A549 (cell line): ENCODE measurements at regions not wholly inside any gene's neighbourhood (a gene's known extent, or its start where the extent isn't known, plus 50 kb on each side); places are given as distances from the start of the nearest gene placed in this dataset.
A peak's percentile ranks its signal among the peaks of the same experiment; 100 is the strongest.

Experiments
- ATAC-seq, 2 experiments: fragments of 200-7000 bp in 1 of 2; fragments of >200 bp in 1 of 2; cut with Nextera tagmentation in 1 of 2; cut with Tn5 transposase in 1 of 2; 3 replicates each; pipeline versions ENCODE4 v1.8.0 to v1.9.1; 2018 to 2020; ENCODE audit warnings: mild to moderate bottlenecking in 1 of 2, moderate library complexity in 1 of 2
- CTCF ChIA-PET: fragments of 300-600 bp; sonication (Branson Sonifier 250); formaldehyde crosslinking; extraction: SDS; loops from one replicate; lab custom pipeline; 2021; ENCODE audit warnings: antibody characterized with exemption, inconsistent platforms; lab: Yijun Ruan, JAX
- POLR2A ChIA-PET: fragments of 350-600 bp; formaldehyde crosslinking; extraction: SDS; loops from one replicate; lab custom pipeline; 2021; ENCODE audit warnings: antibody characterized with exemption, inconsistent platforms; lab: Yijun Ruan, JAX
- DNase-seq, 2 experiments: peaks; one replicate each; pipeline versions ENCODE4 v3.0.0 to v3.0.0-alpha.2; 2011 to 2016; ENCODE audit warnings: low read depth in 1 of 2, low spot score in 1 of 2
- FAIRE-seq: peaks from 2 replicates; lab custom pipeline; 2011; peaks lifted over from hg19 to GRCh38; lab: Jason Lieb, UNC
- H3K27ac ChIP-seq, 2 experiments: fragments of >200 bp; sonication (Bioruptor Twin); formaldehyde crosslinking; 3 replicates each; pipeline ENCODE4 v1.5.1; 2016 to 2017
- H3K4me1 ChIP-seq: fragments of >200 bp; sonication (Bioruptor Twin); formaldehyde crosslinking; 3 replicates; pipeline ENCODE4 v1.6.1; 2016
- H3K4me2 ChIP-seq: fragments of >200 bp; sonication (Bioruptor Twin); formaldehyde crosslinking; 3 replicates; pipeline ENCODE4 v1.6.1; 2016
- H3K4me3 ChIP-seq: fragments of >200 bp; sonication (Bioruptor Twin); formaldehyde crosslinking; 3 replicates; pipeline ENCODE4 v1.5.1; 2016
- H3K9me3 ChIP-seq: fragments of >200 bp; sonication (Bioruptor Twin); formaldehyde crosslinking; 3 replicates; pipeline ENCODE4 v1.6.1; 2016
- CBX2 ChIP-seq: fragments of 200-600 bp; sonication (generic); IDR thresholded peaks from 2 replicates; pipeline ENCODE4 v1.6.1; 2016; ENCODE audit warnings: low read depth, mild to moderate bottlenecking, borderline replicate concordance
- CBX8 ChIP-seq: fragments of 200-600 bp; sonication (generic); IDR thresholded peaks from 2 replicates; pipeline ENCODE4 v1.6.1; 2016
- CEBPB ChIP-seq, 2 experiments: fragments of >200 bp in 1 of 2; sonication (Bioruptor Twin) in 1 of 2; formaldehyde crosslinking in 1 of 2; IDR thresholded peaks; 2 replicates each; pipeline ENCODE4 v1.6.1; 2012 to 2016
- EHMT2 ChIP-seq: fragments of 200-600 bp; sonication (generic); IDR thresholded peaks from 2 replicates; pipeline ENCODE4 v1.6.1; 2016; ENCODE audit warnings: antibody characterized with exemption, low read depth, mild to moderate bottlenecking, moderate library complexity
- EP300 ChIP-seq, 2 experiments: fragments of >200 bp; sonication (Bioruptor Twin); formaldehyde crosslinking; IDR thresholded peaks; 2 replicates in 1 of 2; 3 replicates in 1 of 2; pipeline ENCODE4 v1.6.1; 2016 to 2017
- ESRRA ChIP-seq: fragments of 150-350 bp; IDR thresholded peaks from 2 replicates; pipeline ENCODE4 v1.6.1; 2014; ENCODE audit warnings: mild to moderate bottlenecking, low read length, borderline replicate concordance
- FOSB ChIP-seq: fragments of 250-450 bp; sonication (Bioruptor Pico); IDR thresholded peaks from 2 replicates; pipeline ENCODE4 v1.5.0; 2020; ENCODE audit warnings: mild to moderate bottlenecking, moderate library complexity
- FOSL2 ChIP-seq, 2 experiments: fragments of 450-650 bp in 1 of 2; fragments of >200 bp in 1 of 2; sonication (Bioruptor Twin) in 1 of 2; formaldehyde crosslinking; IDR thresholded peaks; 2 replicates each; pipeline versions ENCODE4 v1.5.0 to v1.6.1; 2016 to 2020; ENCODE audit warnings: mild to moderate bottlenecking in 1 of 2, moderate library complexity in 1 of 2
- FOXS1 ChIP-seq: fragments of 250-450 bp; sonication (Bioruptor Pico); IDR thresholded peaks from 2 replicates; pipeline ENCODE4 v1.5.0; 2020; ENCODE audit warnings: mild to moderate bottlenecking, moderate library complexity
- HOXB13 ChIP-seq: fragments of 250-450 bp; sonication (Bioruptor Pico); IDR thresholded peaks from 2 replicates; pipeline ENCODE4 v1.5.0; 2020; ENCODE audit warnings: low read depth, mild to moderate bottlenecking, moderate library complexity
- KDM1A ChIP-seq: fragments of 200-600 bp; sonication (generic); IDR thresholded peaks from 2 replicates; pipeline ENCODE4 v1.6.1; 2016; ENCODE audit warnings: low read depth, mild to moderate bottlenecking
- KDM5A ChIP-seq: fragments of 200-600 bp; sonication (generic); IDR thresholded peaks from 2 replicates; pipeline ENCODE4 v1.6.1; 2016; ENCODE audit warnings: antibody characterized with exemption, mild to moderate bottlenecking
- MAFK ChIP-seq: fragments of 450-650 bp; IDR thresholded peaks from 2 replicates; pipeline ENCODE4 v1.6.1; 2014; ENCODE audit not compliant: partially characterized antibody
- NR3C1 ChIP-seq: fragments of >200 bp; sonication (Bioruptor Twin); formaldehyde crosslinking; IDR thresholded peaks from 3 replicates; pipeline ENCODE4 v1.6.1; 2017
- POLR2A ChIP-seq: IDR thresholded peaks from 2 replicates; pipeline ENCODE4 v1.6.1; 2012; ENCODE audit warnings: mild to moderate bottlenecking, low read length
- RARB ChIP-seq: fragments of 250-450 bp; sonication (Bioruptor Pico); IDR thresholded peaks from 2 replicates; pipeline ENCODE4 v1.8.0; 2021; ENCODE audit warnings: mild to moderate bottlenecking, moderate library complexity
- RFX5 ChIP-seq: fragments of 450-650 bp; IDR thresholded peaks from 2 replicates; pipeline ENCODE4 v1.7.1; 2014; ENCODE audit warnings: antibody characterized with exemption, mild to moderate bottlenecking, moderate library complexity
- SMC3 ChIP-seq: fragments of >200 bp; sonication (Bioruptor Twin); formaldehyde crosslinking; IDR thresholded peaks from 3 replicates; pipeline ENCODE4 v1.6.1; 2018; ENCODE audit warnings: inconsistent platforms
- TFCP2L1 ChIP-seq: fragments of 250-450 bp; sonication (Bioruptor Pico); IDR thresholded peaks from 2 replicates; pipeline ENCODE4 v1.5.0; 2021; ENCODE audit warnings: mild to moderate bottlenecking
- ZC3H11A ChIP-seq: fragments of 450-650 bp; IDR thresholded peaks from 2 replicates; pipeline ENCODE4 v1.6.1; 2014; ENCODE audit warnings: antibody characterized with exemption, mild to moderate bottlenecking
- ZFP36 ChIP-seq: fragments of 450-650 bp; IDR thresholded peaks from 2 replicates; pipeline ENCODE4 v1.6.1; 2014; ENCODE audit warnings: borderline replicate concordance; ENCODE audit not compliant: partially characterized antibody
- ZSCAN20 ChIP-seq: fragments of 250-450 bp; sonication (Bioruptor Pico); IDR thresholded peaks from 2 replicates; pipeline ENCODE4 v1.8.0; 2022; ENCODE audit warnings: mild to moderate bottlenecking, moderate library complexity
- WGBS: methylation state at CpG from one replicate; pipeline ENCODE4 v1.1.6; 2017; ENCODE audit errors: missing lambda C conversion rate; 5-methylcytosine and 5-hydroxymethylcytosine counted together
- TF ChIP-seq, protein P1 (sequence below): IDR thresholded peaks from 2 replicates; pipeline ENCODE4 v1.6.1; 2012; ENCODE audit warnings: low read depth, borderline replicate concordance
- TF ChIP-seq, protein P2 (sequence below): fragments of >200 bp; sonication (Bioruptor Twin); formaldehyde crosslinking; IDR thresholded peaks from 3 replicates; pipeline ENCODE4 v1.6.1; 2016
- TF ChIP-seq, protein P3 (sequence below): IDR thresholded peaks from 2 replicates; pipeline ENCODE4 v1.6.1; 2012
- TF ChIP-seq, protein P4 (sequence below): fragments of >200 bp; sonication (Bioruptor Twin); formaldehyde crosslinking; IDR thresholded peaks from 3 replicates; pipeline ENCODE4 v1.5.1; 2016

DNA sequence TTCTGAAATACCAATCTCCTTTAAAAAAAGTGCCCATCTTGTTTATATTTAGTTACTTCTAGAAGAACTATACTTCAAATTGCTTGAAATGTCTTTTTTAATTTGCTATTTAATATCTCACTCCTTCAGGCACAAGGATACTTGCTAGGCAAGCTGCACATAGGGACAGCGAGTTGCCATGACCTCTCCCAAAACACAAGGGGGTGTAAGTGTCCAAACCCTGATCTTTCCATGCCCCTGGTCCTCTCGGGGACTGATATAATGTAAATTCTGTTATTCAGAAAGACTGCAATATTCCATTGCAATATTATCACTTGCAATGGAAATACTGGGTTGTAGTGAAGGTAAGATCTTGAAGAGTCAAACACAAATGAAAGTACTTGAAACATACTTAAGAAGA is 480.4 kb downstream of the CETN3 start:
- Histone ChIP-seq H3K4me2 (no peak overlapping the region), H3K4me3 (no peak overlapping the region), H3K4me1 (no peaks in the 10 kb centered on the region), H3K9me3 (no peaks in the 10 kb centered on the region)
- FAIRE-seq = no peak
- POLR2A ChIA-PET = no interaction called here
- TF ChIP-seq SMC3 = no peak
- TF ChIP-seq POLR2A = no peak
- TF ChIP-seq EP300 (IDR thresholded peaks at IDR 0.05) = no peak
- TF ChIP-seq RARB (CRISPR knock-in tag) = no peak
- TF ChIP-seq RFX5 = no peak
- TF ChIP-seq TFCP2L1 (CRISPR knock-in tag) = no peak
- TF ChIP-seq ESRRA = no peak
- no peak for TF ChIP-seq CBX8
- TF ChIP-seq FOSB = no peak
- no peak for TF ChIP-seq FOSL2 (IDR thresholded peaks at IDR 0.05)
- TF ChIP-seq FOSL2 (CRISPR knock-in tag; IDR thresholded peaks at IDR 0.05) = no peak
- TF ChIP-seq, protein P1, sequence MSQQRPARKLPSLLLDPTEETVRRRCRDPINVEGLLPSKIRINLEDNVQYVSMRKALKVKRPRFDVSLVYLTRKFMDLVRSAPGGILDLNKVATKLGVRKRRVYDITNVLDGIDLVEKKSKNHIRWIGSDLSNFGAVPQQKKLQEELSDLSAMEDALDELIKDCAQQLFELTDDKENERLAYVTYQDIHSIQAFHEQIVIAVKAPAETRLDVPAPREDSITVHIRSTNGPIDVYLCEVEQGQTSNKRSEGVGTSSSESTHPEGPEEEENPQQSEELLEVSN = no peak
- no peak for TF ChIP-seq KDM5A
- TF ChIP-seq, protein P2, sequence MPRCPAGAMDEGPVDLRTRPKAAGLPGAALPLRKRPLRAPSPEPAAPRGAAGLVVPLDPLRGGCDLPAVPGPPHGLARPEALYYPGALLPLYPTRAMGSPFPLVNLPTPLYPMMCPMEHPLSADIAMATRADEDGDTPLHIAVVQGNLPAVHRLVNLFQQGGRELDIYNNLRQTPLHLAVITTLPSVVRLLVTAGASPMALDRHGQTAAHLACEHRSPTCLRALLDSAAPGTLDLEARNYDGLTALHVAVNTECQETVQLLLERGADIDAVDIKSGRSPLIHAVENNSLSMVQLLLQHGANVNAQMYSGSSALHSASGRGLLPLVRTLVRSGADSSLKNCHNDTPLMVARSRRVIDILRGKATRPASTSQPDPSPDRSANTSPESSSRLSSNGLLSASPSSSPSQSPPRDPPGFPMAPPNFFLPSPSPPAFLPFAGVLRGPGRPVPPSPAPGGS = no peak
- TF ChIP-seq HOXB13 (CRISPR knock-in tag) = no peak
- TF ChIP-seq NR3C1 = no peak
- TF ChIP-seq CBX2 = no peak
- TF ChIP-seq FOXS1 (CRISPR knock-in tag) = no peak
- no peak for TF ChIP-seq ZC3H11A
- TF ChIP-seq, protein P3, sequence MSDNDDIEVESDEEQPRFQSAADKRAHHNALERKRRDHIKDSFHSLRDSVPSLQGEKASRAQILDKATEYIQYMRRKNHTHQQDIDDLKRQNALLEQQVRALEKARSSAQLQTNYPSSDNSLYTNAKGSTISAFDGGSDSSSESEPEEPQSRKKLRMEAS = no peak
- TF ChIP-seq ZSCAN20 = no peak
- TF ChIP-seq, all 56 proteins: peak for 0
- ATAC-seq (no peak), DNase-seq (no peak)
- WGBS = 5% methylated on average over 2 of the region's 2 CpGs
- H3K27ac ChIP-seq = no peak overlapping the region
- CTCF ChIA-PET = no interaction called here

DNA sequence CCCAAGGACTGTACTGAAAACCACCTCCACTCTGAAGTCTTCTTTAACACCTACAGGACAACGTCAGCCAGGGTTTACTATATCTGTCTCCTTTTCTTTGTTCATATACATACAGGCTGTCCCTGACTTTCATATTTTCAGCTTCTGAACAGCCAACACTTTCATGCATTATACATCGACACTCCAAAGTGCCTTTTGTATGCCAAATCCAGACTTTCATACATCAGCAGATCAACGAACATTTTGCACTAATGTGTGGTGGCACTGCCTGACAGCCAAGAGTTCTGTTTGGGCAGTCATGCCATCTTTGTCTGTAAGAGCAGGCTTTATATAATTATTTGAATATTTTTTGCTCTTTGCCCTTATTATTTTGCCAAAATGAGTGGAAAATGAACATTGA is 487.4 kb downstream of the CETN3 start:
- Histone ChIP-seq H3K4me2 (no peak overlapping the region), H3K4me3 (no peak overlapping the region), H3K4me1 (no peaks in the 10 kb centered on the region), H3K27ac (no peak overlapping the region), H3K9me3 (no peaks in the 10 kb centered on the region)
- DNase-seq (no peak), FAIRE-seq (no peak), ATAC-seq (no peak)
- WGBS = 1% methylated on average over 3 of the region's 3 CpGs
- TF ChIP-seq, protein P3 = no peak
- ChIA-PET CTCF (no interaction called here), POLR2A (no interaction called here)

DNA sequence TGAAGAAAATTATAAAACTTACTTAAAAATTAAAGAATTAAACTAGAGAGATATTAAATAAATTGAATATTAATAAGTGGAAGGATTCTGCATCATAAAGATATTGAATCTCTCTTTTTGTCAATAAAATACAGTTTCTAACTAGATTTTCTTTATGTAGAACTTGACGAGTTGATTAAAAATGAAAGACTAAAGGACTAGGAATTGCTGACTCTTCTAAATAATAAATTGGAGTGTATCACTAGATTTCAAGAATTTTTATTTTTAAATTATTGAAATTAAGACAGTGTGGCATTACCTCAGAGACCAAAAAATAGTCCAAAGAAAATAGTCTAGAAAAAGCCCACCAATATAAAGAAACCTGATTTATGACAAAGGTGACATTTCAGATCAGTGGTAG is 492.4 kb downstream of the CETN3 start:
- ATAC-seq (no peak), FAIRE-seq (no peak)
- POLR2A ChIA-PET = no interaction called here
- WGBS = 22% methylated on average over 1 of the region's 1 CpG
- H3K27ac ChIP-seq = no peak overlapping the region
- CTCF ChIA-PET = no interaction called here
- peak; percentile 45 for TF ChIP-seq MAFK
- no peak for TF ChIP-seq ZFP36
- TF ChIP-seq, all 56 proteins: peak for 1
- H3K4me3 ChIP-seq = no peak overlapping the region
- no peaks in the 10 kb centered on the region for H3K4me1 ChIP-seq
- no peak overlapping the region for H3K4me2 ChIP-seq
- H3K9me3 ChIP-seq = no peaks in the 10 kb centered on the region
- no peak for DNase-seq

DNA sequence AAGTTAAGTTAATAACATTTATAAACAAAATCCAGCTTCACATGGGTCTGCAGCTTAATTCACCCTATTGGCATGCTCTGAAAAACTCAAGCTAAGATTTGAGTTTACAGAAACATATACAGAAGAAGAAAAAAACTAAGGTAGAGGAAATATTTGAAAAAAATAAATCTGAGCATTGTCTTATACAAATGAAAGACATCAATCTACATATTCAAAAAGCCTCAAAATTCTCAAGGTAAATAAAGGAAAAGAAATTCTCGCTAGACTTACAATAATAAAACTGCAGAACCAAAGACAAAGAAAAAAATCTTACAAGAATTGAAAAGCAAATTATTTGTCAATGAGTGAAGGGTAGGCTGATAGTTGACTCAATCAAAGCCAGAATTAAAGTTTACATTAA is 493.4 kb downstream of the CETN3 start:
- H3K9me3 ChIP-seq = no peaks in the 10 kb centered on the region
- no peaks in the 10 kb centered on the region for H3K4me1 ChIP-seq
- ChIA-PET CTCF (no interaction called here), POLR2A (no interaction called here)
- H3K4me3 ChIP-seq = no peak overlapping the region
- TF ChIP-seq EHMT2 (no peak), FOSL2 (IDR thresholded peaks at IDR 0.05) (no peak), FOSL2 (CRISPR knock-in tag; IDR thresholded peaks at IDR 0.05) (no peak), MAFK (no peak), CEBPB (IDR thresholded peaks at IDR 0.05) (no peak), KDM1A (no peak)
- TF ChIP-seq, protein P4, sequence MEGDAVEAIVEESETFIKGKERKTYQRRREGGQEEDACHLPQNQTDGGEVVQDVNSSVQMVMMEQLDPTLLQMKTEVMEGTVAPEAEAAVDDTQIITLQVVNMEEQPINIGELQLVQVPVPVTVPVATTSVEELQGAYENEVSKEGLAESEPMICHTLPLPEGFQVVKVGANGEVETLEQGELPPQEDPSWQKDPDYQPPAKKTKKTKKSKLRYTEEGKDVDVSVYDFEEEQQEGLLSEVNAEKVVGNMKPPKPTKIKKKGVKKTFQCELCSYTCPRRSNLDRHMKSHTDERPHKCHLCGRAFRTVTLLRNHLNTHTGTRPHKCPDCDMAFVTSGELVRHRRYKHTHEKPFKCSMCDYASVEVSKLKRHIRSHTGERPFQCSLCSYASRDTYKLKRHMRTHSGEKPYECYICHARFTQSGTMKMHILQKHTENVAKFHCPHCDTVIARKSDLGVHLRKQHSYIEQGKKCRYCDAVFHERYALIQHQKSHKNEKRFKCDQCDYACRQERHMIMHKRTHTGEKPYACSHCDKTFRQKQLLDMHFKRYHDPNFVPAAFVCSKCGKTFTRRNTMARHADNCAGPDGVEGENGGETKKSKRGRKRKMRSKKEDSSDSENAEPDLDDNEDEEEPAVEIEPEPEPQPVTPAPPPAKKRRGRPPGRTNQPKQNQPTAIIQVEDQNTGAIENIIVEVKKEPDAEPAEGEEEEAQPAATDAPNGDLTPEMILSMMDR = no peak
- ATAC-seq = no peak
- no peak overlapping the region for H3K4me2 ChIP-seq
- WGBS = 0% methylated on average over 1 of the region's 1 CpG
- H3K27ac ChIP-seq = no peak overlapping the region
- no peak for FAIRE-seq
- DNase-seq = no peak
